SJSA1 (cell line): ENCODE measurements at regions not wholly inside any gene's neighbourhood (a gene's known extent, or its start where the extent isn't known, plus 50 kb on each side); places are given as distances from the start of the nearest gene placed in this dataset.

Source experiments
- DNase-seq, 2 experiments: peaks; one replicate each; pipeline ENCODE4 v3.0.0-alpha.2; 2015 to 2020; ENCODE audit warnings: low spot score in 2 of 2, low read depth in 1 of 2
- H3K27ac ChIP-seq: fragments of 250-450 bp; sonication (Bioruptor Pico); 2 replicates; pipeline ENCODE4 v1.5.1; 2020; ENCODE audit warnings: mild to moderate bottlenecking, moderate library complexity
- H3K27me3 ChIP-seq: fragments of 250-450 bp; sonication (Bioruptor Pico); replicated peaks from 2 replicates; pipeline ENCODE4 v1.5.1; 2020; ENCODE audit warnings: mild to moderate bottlenecking, moderate library complexity
- H3K36me3 ChIP-seq: fragments of 250-450 bp; sonication (Bioruptor Pico); 2 replicates; pipeline ENCODE4 v1.5.1; 2020; ENCODE audit warnings: mild to moderate bottlenecking
- H3K4me1 ChIP-seq: fragments of 250-450 bp; sonication (Bioruptor Pico); replicated peaks from 2 replicates; pipeline ENCODE4 v1.6.1; 2021; ENCODE audit warnings: mild to moderate bottlenecking
- H3K4me3 ChIP-seq: fragments of 250-450 bp; sonication (Bioruptor Pico); 2 replicates; pipeline ENCODE4 v1.5.1; 2020; ENCODE audit warnings: mild to moderate bottlenecking
- H3K9me3 ChIP-seq: fragments of 250-450 bp; sonication (Bioruptor Pico); replicated peaks from 2 replicates; pipeline ENCODE4 v1.5.1; 2020; ENCODE audit warnings: mild to moderate bottlenecking

DNA sequence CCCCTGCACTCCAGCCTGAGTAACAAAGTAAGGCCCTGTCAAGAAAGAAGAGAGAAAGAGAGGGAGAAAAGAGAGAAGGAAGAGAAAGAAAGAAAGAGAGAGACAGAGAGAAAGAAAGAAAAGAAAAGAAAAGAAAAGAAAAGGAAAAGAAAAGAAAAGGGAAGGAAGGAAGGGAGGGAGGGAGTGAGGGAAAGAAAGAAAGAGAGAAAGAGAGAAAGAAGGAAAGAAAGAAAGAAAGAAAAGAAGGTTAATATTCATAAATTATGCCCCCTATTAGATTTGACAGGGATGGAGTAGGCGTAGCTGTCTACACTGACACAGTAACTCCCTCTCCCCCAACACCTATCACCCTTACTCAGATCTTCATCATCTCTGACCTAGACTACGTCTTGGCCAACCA is 202.3 kb downstream of the SP3 start:
- Histone ChIP-seq H3K36me3 (no peaks in the 10 kb centered on the region), H3K4me3 (no peak overlapping the region), H3K9me3 (no peaks in the 10 kb centered on the region), H3K27ac (no peak overlapping the region), H3K27me3 (0 out of 2 replicates have a peak, but pooled peaks cover 3% of the 10 kb centered on the region), H3K4me1 (no peaks in the 10 kb centered on the region)
- no peak for DNase-seq

DNA sequence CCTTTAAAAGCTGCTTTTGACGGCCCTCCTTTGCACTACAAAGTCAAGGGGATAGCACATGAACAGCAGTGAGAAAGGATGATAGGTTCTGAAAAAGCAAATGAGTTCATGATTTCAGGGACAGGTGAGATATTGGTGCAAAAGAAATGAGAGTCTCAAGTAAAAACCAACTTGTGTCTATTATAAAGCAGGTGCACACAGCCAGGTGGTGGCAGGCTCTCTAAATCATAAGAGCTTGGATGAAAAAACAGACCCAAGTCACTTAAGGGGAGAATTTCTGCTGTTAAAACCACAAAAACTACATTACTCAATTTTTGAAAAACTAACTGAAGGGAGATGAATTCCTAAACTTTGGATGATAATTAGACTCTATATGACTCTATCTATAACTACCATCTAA is 201.5 kb downstream of the SP3 start:
- no peaks in the 10 kb centered on the region for H3K36me3 ChIP-seq
- no peaks in the 10 kb centered on the region for H3K9me3 ChIP-seq
- no peak overlapping the region for H3K27ac ChIP-seq
- 0 out of 2 replicates have a peak, but pooled peaks cover 3% of the 10 kb centered on the region for H3K27me3 ChIP-seq
- DNase-seq, result no peak
- H3K4me3 ChIP-seq, result no peak overlapping the region
- no peaks in the 10 kb centered on the region for H3K4me1 ChIP-seq

DNA sequence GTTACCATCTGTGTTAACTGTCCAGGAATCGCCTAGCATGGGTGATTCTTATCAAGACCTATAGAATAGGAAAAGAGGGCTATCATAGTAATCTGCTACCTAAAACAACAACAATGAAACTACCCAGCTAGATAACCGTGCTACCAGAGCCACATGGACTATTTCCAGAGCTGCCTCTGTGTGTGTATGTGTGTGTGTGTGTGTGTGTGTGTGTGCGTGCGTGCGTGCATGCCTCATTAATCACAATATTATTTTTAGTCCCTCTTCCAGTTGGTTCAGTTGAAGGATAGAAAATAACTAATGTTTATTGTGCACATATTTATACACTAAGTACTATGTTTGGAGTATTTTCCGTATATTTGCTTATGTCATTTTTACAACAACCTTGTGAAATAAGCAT is 201.1 kb downstream of the SP3 start:
- Histone ChIP-seq H3K36me3 (no peaks in the 10 kb centered on the region), H3K9me3 (no peaks in the 10 kb centered on the region), H3K4me3 (no peak overlapping the region), H3K4me1 (no peaks in the 10 kb centered on the region), H3K27ac (no peak overlapping the region), H3K27me3 (0 out of 2 replicates have a peak, but pooled peaks cover 3% of the 10 kb centered on the region)
- DNase-seq, result no peak

DNA sequence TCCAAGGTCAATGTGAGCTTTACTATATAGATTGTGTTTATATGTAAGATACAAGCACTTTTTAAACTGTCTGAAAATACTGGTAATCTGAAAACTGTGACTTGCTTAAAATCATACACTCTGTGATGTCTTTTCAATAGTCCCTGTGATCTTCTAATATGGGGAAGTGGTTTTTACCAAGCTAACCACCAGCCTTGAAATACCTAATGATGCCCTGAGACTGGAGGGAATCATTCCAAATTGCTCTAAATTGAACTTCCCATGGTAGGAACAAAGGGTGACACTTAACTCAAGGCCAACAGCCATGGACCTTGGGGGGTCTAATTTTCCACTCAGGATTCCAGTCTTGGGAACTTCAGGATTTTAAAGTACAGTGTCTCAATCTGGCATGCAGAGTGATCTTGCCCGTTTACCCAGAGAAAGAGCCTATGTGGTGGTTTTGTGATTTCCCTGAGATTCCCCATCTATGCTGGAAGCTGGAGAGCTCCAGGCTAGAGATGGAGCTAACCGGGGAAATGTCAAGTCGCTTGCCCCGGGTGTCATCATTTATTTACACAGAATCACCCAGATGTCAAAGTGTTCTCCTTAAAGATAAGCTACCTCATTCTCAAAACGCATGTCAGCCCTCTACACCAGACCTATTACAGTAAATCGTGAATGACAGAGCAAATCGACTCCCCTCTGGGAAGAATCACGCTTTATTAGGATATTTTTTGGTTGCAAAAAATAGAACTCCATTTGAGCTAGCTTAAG is 198.5 kb downstream of the SP3 start:
- Histone ChIP-seq H3K4me1 (no peaks in the 10 kb centered on the region), H3K4me3 (no peak overlapping the region), H3K9me3 (no peaks in the 10 kb centered on the region), H3K27ac (no peak overlapping the region), H3K27me3 (no peaks in the 10 kb centered on the region), H3K36me3 (no peaks in the 10 kb centered on the region)
- no peak for DNase-seq

DNA sequence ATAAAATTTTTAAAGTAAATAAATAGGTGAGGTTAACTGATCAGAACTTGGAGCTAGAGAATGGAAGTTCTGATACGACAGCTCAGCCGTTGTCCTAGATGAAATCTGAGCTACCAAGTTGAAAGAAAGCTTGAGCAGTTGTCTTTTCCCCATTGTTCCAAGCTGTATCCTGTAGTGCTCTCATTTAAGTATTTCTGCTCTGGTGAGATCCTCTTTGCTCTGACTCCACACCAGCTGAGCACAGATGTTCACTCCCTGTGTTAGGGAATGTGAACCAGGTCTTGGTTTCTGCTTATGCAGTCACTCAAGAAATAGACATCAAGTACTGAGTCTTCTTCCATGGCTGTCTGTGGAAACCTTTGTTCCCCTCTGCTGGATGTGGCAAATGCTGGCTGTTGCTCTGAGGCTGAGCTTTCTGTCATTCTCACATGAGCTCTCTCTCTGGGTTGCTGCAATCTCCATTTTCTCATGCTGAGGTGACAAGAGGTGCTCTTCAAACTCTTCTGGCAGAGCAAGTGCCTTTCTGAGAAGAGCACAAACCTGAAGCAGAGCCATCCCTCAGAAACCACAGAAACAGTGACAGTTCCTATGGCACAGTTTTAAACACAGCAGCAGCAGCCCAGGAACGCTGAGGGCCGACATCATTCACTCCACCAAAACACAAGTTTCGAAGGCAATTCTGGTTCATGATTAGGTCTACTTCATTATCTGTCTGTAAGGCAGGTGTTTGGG is 194.1 kb downstream of the SP3 start:
- Histone ChIP-seq H3K27me3 (no peaks in the 10 kb centered on the region), H3K4me1 (no peaks in the 10 kb centered on the region), H3K36me3 (no peaks in the 10 kb centered on the region), H3K27ac (no peak overlapping the region), H3K9me3 (no peaks in the 10 kb centered on the region), H3K4me3 (no peak overlapping the region)
- no peak for DNase-seq

DNA sequence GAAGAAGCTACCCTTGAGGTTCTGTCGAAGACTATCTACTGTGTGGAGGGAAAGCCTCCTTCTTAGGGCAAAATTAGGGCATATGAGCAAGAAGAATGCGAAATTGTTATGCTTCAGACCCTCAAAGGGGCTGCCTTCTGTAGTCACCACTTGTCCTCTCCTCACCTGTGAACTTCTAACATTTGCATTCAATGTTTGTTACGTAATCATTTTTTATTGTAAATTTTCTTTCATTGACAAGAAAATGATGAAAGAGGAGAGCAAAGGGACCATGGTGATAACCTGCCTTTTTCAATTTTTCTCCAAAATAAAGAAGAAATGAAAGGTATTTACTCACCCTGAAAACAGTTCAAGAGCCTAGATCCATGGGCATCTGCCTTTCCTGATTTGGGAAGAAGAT is 193.0 kb downstream of the SP3 start:
- DNase-seq, result no peak
- H3K27ac ChIP-seq, result no peak overlapping the region
- H3K27me3 ChIP-seq, result no peaks in the 10 kb centered on the region

DNA sequence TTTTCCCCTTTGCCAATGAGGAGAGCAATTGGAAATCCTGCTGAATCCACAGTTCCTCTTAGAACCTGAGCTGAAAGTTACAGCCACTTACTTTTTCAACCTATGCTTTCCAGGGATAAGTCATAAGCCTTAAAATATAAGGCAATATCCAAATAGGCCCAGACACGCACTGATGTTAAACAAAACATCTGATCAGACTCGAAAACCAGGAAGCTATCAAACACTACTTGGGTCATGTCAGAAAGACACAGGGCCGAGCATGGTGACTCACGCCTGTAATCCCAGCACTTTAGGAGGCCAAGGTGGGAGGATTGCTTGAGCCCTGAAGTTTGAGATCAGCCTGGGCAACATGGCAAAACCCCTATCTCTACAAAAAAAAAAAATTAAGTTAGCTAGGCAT is 192.1 kb downstream of the SP3 start:
- Histone ChIP-seq H3K9me3 (no peaks in the 10 kb centered on the region), H3K27me3 (no peaks in the 10 kb centered on the region), H3K4me1 (no peaks in the 10 kb centered on the region)

More for the DNA sequence above, 193.0 kb downstream of the SP3 start:
- Histone ChIP-seq H3K4me1 (no peaks in the 10 kb centered on the region), H3K9me3 (no peaks in the 10 kb centered on the region), H3K4me3 (no peak overlapping the region), H3K36me3 (no peaks in the 10 kb centered on the region)

DNA sequence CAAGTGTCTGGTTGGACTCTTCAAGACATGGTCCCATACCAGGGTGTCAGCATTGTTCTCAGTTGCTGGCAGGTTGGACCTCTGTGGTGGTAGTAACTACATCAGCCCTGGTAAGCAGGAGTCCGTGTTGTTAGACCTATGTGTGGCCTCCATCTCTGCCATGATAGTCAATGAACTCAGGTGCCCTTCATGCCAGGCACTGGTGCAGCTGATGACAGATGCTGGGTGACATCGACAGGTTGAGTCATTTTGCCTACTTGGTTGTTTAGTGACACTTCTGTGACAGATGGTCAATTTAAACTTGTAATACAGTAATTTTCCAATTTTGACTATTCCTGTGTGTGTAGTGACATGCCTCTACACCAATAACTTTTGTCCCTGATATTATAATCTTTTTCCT is 189.7 kb downstream of the SP3 start:
- no peak for DNase-seq
- H3K9me3 ChIP-seq, result no peaks in the 10 kb centered on the region
- no peak overlapping the region for H3K4me3 ChIP-seq
- no peaks in the 10 kb centered on the region for H3K4me1 ChIP-seq
- H3K27ac ChIP-seq, result no peak overlapping the region
- H3K27me3 ChIP-seq, result no peaks in the 10 kb centered on the region
- H3K36me3 ChIP-seq, result no peaks in the 10 kb centered on the region

More for the DNA sequence above, 192.1 kb downstream of the SP3 start:
- no peak overlapping the region for H3K27ac ChIP-seq
- no peak for DNase-seq
- no peaks in the 10 kb centered on the region for H3K36me3 ChIP-seq
- no peak overlapping the region for H3K4me3 ChIP-seq

DNA sequence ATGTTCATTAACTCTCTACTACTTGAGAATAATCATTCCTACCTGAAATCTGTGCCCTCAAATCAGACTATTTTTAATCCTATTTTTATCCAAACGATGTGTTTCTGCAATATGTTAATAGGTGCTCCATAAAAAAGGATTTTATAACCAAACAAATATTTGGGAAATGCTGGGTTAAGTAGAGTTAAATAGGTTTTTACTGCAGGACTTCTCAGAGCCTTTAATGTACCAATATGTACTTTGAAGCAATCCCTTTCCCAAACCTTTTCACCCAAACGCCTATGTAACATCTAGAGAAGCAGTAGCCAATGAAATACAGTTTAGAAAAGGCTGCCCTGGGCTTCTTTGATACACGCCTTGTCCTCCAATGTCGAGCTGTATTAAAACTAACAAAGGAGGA is 182.5 kb downstream of the SP3 start:
- Histone ChIP-seq H3K9me3 (no peaks in the 10 kb centered on the region), H3K4me1 (no peaks in the 10 kb centered on the region), H3K4me3 (no peak overlapping the region), H3K27ac (no peak overlapping the region), H3K27me3 (peaks cover 28% of the 10 kb centered on the region), H3K36me3 (no peaks in the 10 kb centered on the region)
- no peak for DNase-seq

DNA sequence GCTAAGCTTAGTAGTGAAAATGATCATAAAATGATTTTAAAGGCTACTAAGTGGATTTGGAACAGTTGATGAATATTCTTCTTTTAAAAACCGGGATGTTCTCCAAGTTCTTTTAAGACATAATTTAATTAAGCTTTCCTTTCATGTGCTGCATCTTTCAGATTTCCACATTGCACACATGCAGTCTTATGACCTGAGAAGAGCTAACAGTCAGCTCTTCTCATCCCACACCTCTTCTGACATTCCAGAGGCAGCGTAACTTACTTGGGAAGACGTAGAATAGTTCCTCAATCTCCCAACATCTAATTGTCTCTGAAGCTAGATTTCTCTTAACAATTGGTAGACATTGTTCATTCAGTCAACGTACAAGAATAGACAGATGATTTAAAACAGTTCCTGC is 181.8 kb downstream of the SP3 start:
- no peak for DNase-seq
- Histone ChIP-seq H3K27me3 (peaks cover 28% of the 10 kb centered on the region), H3K27ac (no peak overlapping the region), H3K4me1 (no peaks in the 10 kb centered on the region), H3K4me3 (no peak overlapping the region), H3K9me3 (no peaks in the 10 kb centered on the region), H3K36me3 (no peaks in the 10 kb centered on the region)

DNA sequence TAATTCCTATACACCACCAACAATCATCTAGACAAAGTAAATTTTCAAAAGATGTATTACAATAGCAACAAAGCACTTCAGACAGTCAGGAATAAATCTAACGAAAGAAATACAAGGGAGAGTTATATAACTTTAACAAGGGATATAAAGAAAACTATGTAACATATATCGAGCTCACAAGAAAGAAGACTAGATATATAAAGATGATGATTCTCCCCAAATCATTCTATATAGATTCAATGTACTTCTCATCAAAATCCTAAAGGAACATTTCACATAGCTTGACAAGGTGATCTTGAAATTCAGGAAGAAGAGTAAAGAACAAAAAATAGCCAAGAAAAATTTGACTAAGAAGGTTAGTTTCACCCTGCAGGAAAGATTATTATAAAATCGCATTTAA is 179.4 kb downstream of the SP3 start:
- Histone ChIP-seq H3K4me1 (no peaks in the 10 kb centered on the region), H3K9me3 (no peaks in the 10 kb centered on the region), H3K27me3 (peaks cover 28% of the 10 kb centered on the region), H3K4me3 (no peak overlapping the region), H3K36me3 (no peaks in the 10 kb centered on the region), H3K27ac (no peak overlapping the region)
- no peak for DNase-seq

DNA sequence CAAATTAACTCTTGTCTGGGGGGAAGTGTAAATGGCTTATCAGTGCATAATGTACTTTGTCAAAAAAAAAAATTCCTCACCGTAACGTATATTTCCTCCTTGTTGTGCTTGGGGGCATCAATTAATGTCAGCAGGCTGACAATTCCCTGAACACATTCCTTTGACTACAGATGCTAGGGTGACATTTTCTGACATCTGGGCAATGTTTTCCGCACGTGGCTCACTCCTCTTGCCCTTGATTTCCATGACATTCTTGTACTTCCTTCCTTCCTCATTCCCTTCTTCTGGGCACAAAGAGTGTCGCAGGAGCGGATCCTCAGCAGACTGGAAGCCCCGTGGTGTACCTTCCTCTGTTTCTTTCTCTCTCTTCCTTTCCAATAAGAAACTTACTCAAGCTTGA is 173.7 kb downstream of the SP3 start:
- no peak for DNase-seq
- Histone ChIP-seq H3K36me3 (no peaks in the 10 kb centered on the region), H3K9me3 (no peaks in the 10 kb centered on the region), H3K4me1 (no peaks in the 10 kb centered on the region), H3K4me3 (no peak overlapping the region), H3K27me3 (peaks cover 8% of the 10 kb centered on the region), H3K27ac (no peak overlapping the region)

DNA sequence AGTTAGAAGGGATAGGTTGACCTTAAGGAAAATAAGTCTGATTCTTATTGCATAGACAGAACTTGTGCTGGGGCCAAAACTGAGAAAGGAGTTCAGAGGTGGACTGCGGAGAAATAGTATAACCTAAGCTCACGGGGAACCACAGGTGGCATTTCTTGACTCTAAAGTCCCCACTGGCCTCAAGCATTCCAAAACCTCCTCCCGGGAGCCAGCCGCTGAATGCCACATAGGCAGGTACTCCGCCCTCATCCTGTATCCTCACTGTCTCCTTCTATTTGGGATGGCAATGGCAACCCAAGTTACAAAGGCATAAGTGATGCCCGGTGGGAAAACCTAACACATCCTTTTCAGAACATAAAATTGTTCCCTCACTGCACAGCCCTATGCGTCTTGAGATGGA is 173.0 kb downstream of the SP3 start:
- Histone ChIP-seq H3K27me3 (peaks cover 8% of the 10 kb centered on the region), H3K4me1 (no peaks in the 10 kb centered on the region), H3K36me3 (no peaks in the 10 kb centered on the region), H3K9me3 (no peaks in the 10 kb centered on the region), H3K27ac (no peak overlapping the region), H3K4me3 (no peak overlapping the region)
- no peak for DNase-seq

DNA sequence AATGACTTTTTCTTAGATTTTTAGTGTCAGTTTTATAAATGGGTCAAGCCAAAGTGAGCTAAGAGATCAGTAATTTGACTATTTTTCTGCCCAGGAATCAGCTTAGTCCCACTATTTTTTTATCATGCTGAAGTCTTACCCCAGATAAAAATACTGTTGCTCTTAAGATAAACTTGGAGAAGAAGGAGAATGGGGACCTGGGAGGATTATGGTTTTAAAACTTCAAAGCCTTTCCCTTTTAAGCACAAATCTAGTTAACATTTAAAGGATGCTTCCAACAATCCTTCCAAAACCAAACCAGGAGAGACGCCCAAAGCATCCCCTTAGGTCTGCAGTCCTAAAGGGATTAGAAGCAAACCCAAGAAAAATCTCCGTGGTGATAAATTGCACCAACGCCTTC is 172.4 kb downstream of the SP3 start:
- no peaks in the 10 kb centered on the region for H3K9me3 ChIP-seq
- H3K4me3 ChIP-seq, result no peak overlapping the region
- no peaks in the 10 kb centered on the region for H3K4me1 ChIP-seq
- no peak overlapping the region for H3K27ac ChIP-seq
- no peaks in the 10 kb centered on the region for H3K36me3 ChIP-seq
- H3K27me3 ChIP-seq, result peaks cover 8% of the 10 kb centered on the region; the same call in 1 of the 2 replicates
- no peak for DNase-seq
